Caco-2 (cell line): ENCODE measurements at regions not wholly inside any gene's neighbourhood (a gene's known extent, or its start where the extent isn't known, plus 50 kb on each side); places are given as distances from the start of the nearest gene placed in this dataset.

Experiments used
- BruUV-seq: library from RNA; stranded (reverse); fragments of 400-500 nt; replicated peaks from 2 replicates; lab custom pipeline; 2021; lab: Mats Ljungman, UMichigan
- CTCF ChIA-PET: fragments of 300-600 bp; sonication (Branson Sonifier 250); formaldehyde crosslinking; loops from one replicate; lab custom pipeline; 2022; ENCODE audit warnings: antibody characterized with exemption; lab: Charles Lee
- POLR2A ChIA-PET: fragments of 300-600 bp; sonication (Branson Sonifier 250); formaldehyde crosslinking; loops from one replicate; lab custom pipeline; 2022; ENCODE audit warnings: antibody characterized with exemption; lab: Charles Lee
- DNase-seq, 2 experiments: peaks; one replicate each; pipeline versions ENCODE4 v3.0.0 to v3.0.0-alpha.2; 2020 to 2022
- H3K27me3 ChIP-seq: replicated peaks from 2 replicates; pipeline ENCODE4 v1.6.0; 2011; ENCODE audit warnings: low read length; ENCODE audit not compliant: control insufficient read depth, insufficient read depth
- H3K36me3 ChIP-seq: 2 replicates; pipeline ENCODE4 v1.5.1; 2011; ENCODE audit warnings: low read length; ENCODE audit not compliant: control insufficient read depth, insufficient read depth
- H3K4me1 ChIP-seq: fragments of 250-450 bp; sonication (Bioruptor Pico); 2 replicates; pipeline ENCODE4 v1.5.1; 2020; ENCODE audit warnings: mild to moderate bottlenecking
- H3K4me3 ChIP-seq: 2 replicates; pipeline ENCODE4 v1.5.1; 2011; ENCODE audit warnings: low read depth, mild to moderate bottlenecking, control low read depth, low read length
- H3K9me3 ChIP-seq: fragments of 250-450 bp; sonication (Bioruptor Pico); 2 replicates; pipeline ENCODE4 v1.5.1; 2020; ENCODE audit warnings: mild to moderate bottlenecking, moderate library complexity
- H3K27ac Mint-ChIP-seq: one replicate; pipeline ENCODE4 v1.8.0; 2022; ENCODE audit warnings: mixed read lengths; ENCODE audit not compliant: unreplicated experiment
- H3K27me3 Mint-ChIP-seq: one replicate; pipeline ENCODE4 v1.8.0; 2022; ENCODE audit warnings: mixed read lengths; ENCODE audit not compliant: insufficient read depth, unreplicated experiment
- H3K36me3 Mint-ChIP-seq: one replicate; pipeline ENCODE4 v1.8.0; 2022; ENCODE audit warnings: mild to moderate bottlenecking, mixed read lengths; ENCODE audit not compliant: insufficient read depth, unreplicated experiment
- H3K4me1 Mint-ChIP-seq: one replicate; pipeline ENCODE4 v1.8.0; 2022; ENCODE audit warnings: low read depth, mixed read lengths; ENCODE audit not compliant: unreplicated experiment
- H3K4me3 Mint-ChIP-seq: one replicate; pipeline ENCODE4 v1.8.0; 2022; ENCODE audit warnings: mild to moderate bottlenecking, moderate library complexity, mixed read lengths; ENCODE audit not compliant: unreplicated experiment
- H3K9me3 Mint-ChIP-seq: one replicate; pipeline ENCODE4 v1.8.0; 2022; ENCODE audit warnings: mixed read lengths; ENCODE audit not compliant: unreplicated experiment
- intact Hi-C: fragments of 100-400 bp; cut with micrococcal nuclease; formaldehyde crosslinking; loops from one replicate; pipeline ENCODE4 v1.10.0; 2022; ENCODE audit not compliant: unreplicated experiment
- TF ChIP-seq, protein P1 (sequence below), 2 experiments: fragments of 200-600 bp in 1 of 2; IDR thresholded peaks; 1 replicate in 1 of 2; 2 replicates in 1 of 2; pipeline versions ENCODE4 v1.5.1 to v1.8.0; 2011 to 2022; ENCODE audit warnings: antibody characterized with exemption in 1 of 2, control low read depth in 1 of 2, inconsistent platforms in 1 of 2, low read depth in 1 of 2, low read length in 1 of 2, mild to moderate bottlenecking in 1 of 2, moderate library complexity in 1 of 2; ENCODE audit not compliant: insufficient read depth in 1 of 2, severe bottlenecking in 1 of 2, unreplicated experiment in 1 of 2

- peaks cover 30% of the 10 kb centered on the region for H3K4me1 Mint-ChIP-seq
- no peaks in the 10 kb centered on the region for H3K27me3 Mint-ChIP-seq
- no peaks in the 10 kb centered on the region for H3K27me3 ChIP-seq
- no peak overlapping the region for H3K27ac Mint-ChIP-seq
- no peak overlapping the region for H3K4me3 Mint-ChIP-seq
- DNase-seq = no peak
- H3K36me3 Mint-ChIP-seq = peaks cover 5% of the 10 kb centered on the region
- H3K4me1 ChIP-seq = peaks cover 13% of the 10 kb centered on the region
- intact Hi-C loops = no loop called here
- BruUV-seq = no TSS peak
- no peak overlapping the region for H3K4me3 ChIP-seq
- POLR2A ChIA-PET = no interaction called here
- CTCF ChIA-PET = no interaction called here
- TF ChIP-seq, protein P1, sequence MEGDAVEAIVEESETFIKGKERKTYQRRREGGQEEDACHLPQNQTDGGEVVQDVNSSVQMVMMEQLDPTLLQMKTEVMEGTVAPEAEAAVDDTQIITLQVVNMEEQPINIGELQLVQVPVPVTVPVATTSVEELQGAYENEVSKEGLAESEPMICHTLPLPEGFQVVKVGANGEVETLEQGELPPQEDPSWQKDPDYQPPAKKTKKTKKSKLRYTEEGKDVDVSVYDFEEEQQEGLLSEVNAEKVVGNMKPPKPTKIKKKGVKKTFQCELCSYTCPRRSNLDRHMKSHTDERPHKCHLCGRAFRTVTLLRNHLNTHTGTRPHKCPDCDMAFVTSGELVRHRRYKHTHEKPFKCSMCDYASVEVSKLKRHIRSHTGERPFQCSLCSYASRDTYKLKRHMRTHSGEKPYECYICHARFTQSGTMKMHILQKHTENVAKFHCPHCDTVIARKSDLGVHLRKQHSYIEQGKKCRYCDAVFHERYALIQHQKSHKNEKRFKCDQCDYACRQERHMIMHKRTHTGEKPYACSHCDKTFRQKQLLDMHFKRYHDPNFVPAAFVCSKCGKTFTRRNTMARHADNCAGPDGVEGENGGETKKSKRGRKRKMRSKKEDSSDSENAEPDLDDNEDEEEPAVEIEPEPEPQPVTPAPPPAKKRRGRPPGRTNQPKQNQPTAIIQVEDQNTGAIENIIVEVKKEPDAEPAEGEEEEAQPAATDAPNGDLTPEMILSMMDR (IDR thresholded peaks at IDR 0.05; ENCODE audit: insufficient read depth in 1 of 2, low read depth in 1 of 2, low read length in 1 of 2, severe bottlenecking in 1 of 2, unreplicated experiment in 1 of 2) = no peak
- no peaks in the 10 kb centered on the region for H3K9me3 ChIP-seq
- H3K36me3 ChIP-seq = no peaks in the 10 kb centered on the region; the same call in 1 of the 2 replicates
- H3K9me3 Mint-ChIP-seq = no peaks in the 10 kb centered on the region
Observed at GRCh38 chr17:73971127-73971526, 232.4 kb upstream of the RPL38 start.

GRCh38 chr17:73972056-73972455 lies 231.4 kb upstream of the RPL38 start:
- Histone ChIP-seq H3K9me3 (no peaks in the 10 kb centered on the region), H3K36me3 (no peaks in the 10 kb centered on the region; the same call in 1 of the 2 replicates), H3K27me3 (no peaks in the 10 kb centered on the region), H3K4me3 (no peak overlapping the region), H3K4me1 (peaks cover 13% of the 10 kb centered on the region)
- Mint-ChIP-seq H3K27me3 (no peaks in the 10 kb centered on the region), H3K9me3 (no peaks in the 10 kb centered on the region), H3K36me3 (peaks cover 5% of the 10 kb centered on the region), H3K27ac (no peak overlapping the region), H3K4me1 (peaks cover 30% of the 10 kb centered on the region), H3K4me3 (no peak overlapping the region)
- POLR2A ChIA-PET = no interaction called here
- BruUV-seq = no TSS peak
- DNase-seq = no peak
- CTCF ChIA-PET = no interaction called here
- TF ChIP-seq, protein P1 (IDR thresholded peaks at IDR 0.05; ENCODE audit: insufficient read depth in 1 of 2, low read depth in 1 of 2, low read length in 1 of 2, severe bottlenecking in 1 of 2, unreplicated experiment in 1 of 2) = no peak
- intact Hi-C loops = no loop called here

GRCh38 chr17:73972901-73973300 lies 230.6 kb upstream of the RPL38 start:
- H3K4me3 ChIP-seq = no peak overlapping the region
- intact Hi-C loops = no loop called here
- POLR2A ChIA-PET = no interaction called here
- no peaks in the 10 kb centered on the region for H3K27me3 ChIP-seq
- CTCF ChIA-PET = interaction anchor here (0.6 kb wide), 1 partner anchor 837 kb away, joined by 3 read pairs; no protein-coding TSS in a partner anchor
- Mint-ChIP-seq H3K4me1 (peaks cover 30% of the 10 kb centered on the region), H3K36me3 (peaks cover 4% of the 10 kb centered on the region), H3K27ac (no peak overlapping the region), H3K27me3 (no peaks in the 10 kb centered on the region), H3K4me3 (no peak overlapping the region), H3K9me3 (no peaks in the 10 kb centered on the region)
- TF ChIP-seq, protein P1 (IDR thresholded peaks at IDR 0.05; ENCODE audit: insufficient read depth in 1 of 2, low read depth in 1 of 2, low read length in 1 of 2, severe bottlenecking in 1 of 2, unreplicated experiment in 1 of 2) = no peak
- peaks cover 13% of the 10 kb centered on the region for H3K4me1 ChIP-seq
- BruUV-seq = no TSS peak
- no peaks in the 10 kb centered on the region for H3K36me3 ChIP-seq
- no peaks in the 10 kb centered on the region for H3K9me3 ChIP-seq
- DNase-seq = no peak
